ENCODE measurements at regions not wholly inside any gene's neighbourhood (a gene's known extent, or its start where the extent isn't known, plus 50 kb on each side); places are given as distances from the start of the nearest gene placed in this dataset.
A peak's percentile ranks its signal among the peaks of the same experiment; 100 is the strongest.
"Not testable (repeated sequence)": the region's sequence is repeated elsewhere in the genome, so short reads cannot be mapped to it uniquely, and the experiment has no call there.

- DNase-seq (ENCODE audit: low read depth), result peak; percentile 74
These were observed 198.4 kb upstream of the PTGFR start for GRCh38 chr1:78292361-78292760.

- DNase-seq (ENCODE audit: low read depth), result peak; percentile 90
These were observed 192.9 kb upstream of the PTGFR start for GRCh38 chr1:78297836-78298235.

GRCh38 chr1:78298349-78298748 is 192.4 kb upstream of the PTGFR start:
- no peak for DNase-seq (ENCODE audit: low read depth)

GRCh38 chr1:78301141-78301540 is 189.6 kb upstream of the PTGFR start:
- DNase-seq (ENCODE audit: low read depth), result peak; percentile 90

- peak; percentile 96 for DNase-seq (ENCODE audit: low read depth)
These were observed 187.2 kb upstream of the PTGFR start for GRCh38 chr1:78303620-78304019.

- DNase-seq (ENCODE audit: low read depth), result no peak
These were observed 186.4 kb upstream of the PTGFR start for GRCh38 chr1:78304341-78304740.

- DNase-seq (ENCODE audit: low read depth), result no peak
These were observed 186.0 kb upstream of the PTGFR start for GRCh38 chr1:78304761-78305160.

GRCh38 chr1:78310261-78310660 is 180.5 kb upstream of the PTGFR start:
- not testable (repeated sequence) for DNase-seq (ENCODE audit: low read depth)

GRCh38 chr1:78318011-78318410 is 172.8 kb upstream of the PTGFR start:
- no peak for DNase-seq (ENCODE audit: low read depth)

GRCh38 chr1:78319603-78320002 is 171.2 kb upstream of the PTGFR start:
- DNase-seq (ENCODE audit: low read depth), result no peak

GRCh38 chr1:78322928-78323680 is 167.7 kb upstream of the PTGFR start:
- no peak for DNase-seq (ENCODE audit: low read depth)

GRCh38 chr1:78325293-78325692 is 165.5 kb upstream of the PTGFR start:
- DNase-seq (ENCODE audit: low read depth), result no peak

GRCh38 chr1:78329475-78329874 is 161.3 kb upstream of the PTGFR start:
- no peak for DNase-seq (ENCODE audit: low read depth)

GRCh38 chr1:78331799-78332198 is 159.0 kb upstream of the PTGFR start:
- DNase-seq (ENCODE audit: low read depth), result no peak

- peak; percentile 65 for DNase-seq (ENCODE audit: low read depth)
These were observed 157.3 kb upstream of the PTGFR start for GRCh38 chr1:78333502-78333901.

GRCh38 chr1:78334114-78334513 is 156.7 kb upstream of the PTGFR start:
- DNase-seq (ENCODE audit: low read depth), result no peak

- peak; percentile 8 for DNase-seq (ENCODE audit: low read depth)
These were observed 155.8 kb upstream of the PTGFR start for GRCh38 chr1:78334952-78335351.

GRCh38 chr1:78336751-78337150 is 154.0 kb upstream of the PTGFR start:
- DNase-seq (ENCODE audit: low read depth), result not testable (repeated sequence)

- peak; percentile 89 for DNase-seq (ENCODE audit: low read depth)
These were observed 151.3 kb upstream of the PTGFR start for GRCh38 chr1:78339490-78339889.

- peak; percentile 82 for DNase-seq (ENCODE audit: low read depth)
These were observed 150.8 kb upstream of the PTGFR start for GRCh38 chr1:78340006-78340405.

GRCh38 chr1:78348496-78349284 is 142.1 kb upstream of the PTGFR start:
- no peak for DNase-seq (ENCODE audit: low read depth)

GRCh38 chr1:78351551-78352216 is 139.1 kb upstream of the PTGFR start:
- DNase-seq (ENCODE audit: low read depth), result no peak

GRCh38 chr1:78355656-78356055 is 135.1 kb upstream of the PTGFR start:
- DNase-seq (ENCODE audit: low read depth), result no peak

Data from RPMI7951 (cell line).